ENCODE measurements at regions not wholly inside any gene's neighbourhood (a gene's known extent, or its start where the extent isn't known, plus 50 kb on each side); places are given as distances from the start of the nearest gene placed in this dataset.

- no peak for DNase-seq
- no peaks in the 10 kb centered on the region for H3K9me3 Mint-ChIP-seq
- H3K36me3 Mint-ChIP-seq (ENCODE audit: low read depth): peaks cover 4% of the 10 kb centered on the region; the same call in 1 of the 2 replicates
- no peak overlapping the region for H3K4me3 Mint-ChIP-seq
- TF ChIP-seq, protein P1, sequence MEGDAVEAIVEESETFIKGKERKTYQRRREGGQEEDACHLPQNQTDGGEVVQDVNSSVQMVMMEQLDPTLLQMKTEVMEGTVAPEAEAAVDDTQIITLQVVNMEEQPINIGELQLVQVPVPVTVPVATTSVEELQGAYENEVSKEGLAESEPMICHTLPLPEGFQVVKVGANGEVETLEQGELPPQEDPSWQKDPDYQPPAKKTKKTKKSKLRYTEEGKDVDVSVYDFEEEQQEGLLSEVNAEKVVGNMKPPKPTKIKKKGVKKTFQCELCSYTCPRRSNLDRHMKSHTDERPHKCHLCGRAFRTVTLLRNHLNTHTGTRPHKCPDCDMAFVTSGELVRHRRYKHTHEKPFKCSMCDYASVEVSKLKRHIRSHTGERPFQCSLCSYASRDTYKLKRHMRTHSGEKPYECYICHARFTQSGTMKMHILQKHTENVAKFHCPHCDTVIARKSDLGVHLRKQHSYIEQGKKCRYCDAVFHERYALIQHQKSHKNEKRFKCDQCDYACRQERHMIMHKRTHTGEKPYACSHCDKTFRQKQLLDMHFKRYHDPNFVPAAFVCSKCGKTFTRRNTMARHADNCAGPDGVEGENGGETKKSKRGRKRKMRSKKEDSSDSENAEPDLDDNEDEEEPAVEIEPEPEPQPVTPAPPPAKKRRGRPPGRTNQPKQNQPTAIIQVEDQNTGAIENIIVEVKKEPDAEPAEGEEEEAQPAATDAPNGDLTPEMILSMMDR (IDR thresholded peaks at IDR 0.05): no peak
- H3K27me3 Mint-ChIP-seq (ENCODE audit: insufficient read depth): no peaks in the 10 kb centered on the region; the same call in 1 of the 2 replicates
- H3K27ac Mint-ChIP-seq: no peak overlapping the region
- peaks cover 54% of the 10 kb centered on the region for H3K4me1 Mint-ChIP-seq (ENCODE audit: low read depth)
Measured at GRCh38 chr5:103404483-103404882, 145.9 kb downstream of the MACIR start.

GRCh38 chr5:103402851-103403250, 144.3 kb downstream of the MACIR start:
- TF ChIP-seq, protein P1 (IDR thresholded peaks at IDR 0.05): no peak
- no peak for DNase-seq
- Mint-ChIP-seq H3K27ac (no peak overlapping the region), H3K4me1 (ENCODE audit: low read depth) (peaks cover 54% of the 10 kb centered on the region), H3K9me3 (no peaks in the 10 kb centered on the region), H3K4me3 (no peak overlapping the region), H3K27me3 (ENCODE audit: insufficient read depth) (no peaks in the 10 kb centered on the region; the same call in 1 of the 2 replicates), H3K36me3 (ENCODE audit: low read depth) (peaks cover 4% of the 10 kb centered on the region; the same call in 1 of the 2 replicates)

DNA sequence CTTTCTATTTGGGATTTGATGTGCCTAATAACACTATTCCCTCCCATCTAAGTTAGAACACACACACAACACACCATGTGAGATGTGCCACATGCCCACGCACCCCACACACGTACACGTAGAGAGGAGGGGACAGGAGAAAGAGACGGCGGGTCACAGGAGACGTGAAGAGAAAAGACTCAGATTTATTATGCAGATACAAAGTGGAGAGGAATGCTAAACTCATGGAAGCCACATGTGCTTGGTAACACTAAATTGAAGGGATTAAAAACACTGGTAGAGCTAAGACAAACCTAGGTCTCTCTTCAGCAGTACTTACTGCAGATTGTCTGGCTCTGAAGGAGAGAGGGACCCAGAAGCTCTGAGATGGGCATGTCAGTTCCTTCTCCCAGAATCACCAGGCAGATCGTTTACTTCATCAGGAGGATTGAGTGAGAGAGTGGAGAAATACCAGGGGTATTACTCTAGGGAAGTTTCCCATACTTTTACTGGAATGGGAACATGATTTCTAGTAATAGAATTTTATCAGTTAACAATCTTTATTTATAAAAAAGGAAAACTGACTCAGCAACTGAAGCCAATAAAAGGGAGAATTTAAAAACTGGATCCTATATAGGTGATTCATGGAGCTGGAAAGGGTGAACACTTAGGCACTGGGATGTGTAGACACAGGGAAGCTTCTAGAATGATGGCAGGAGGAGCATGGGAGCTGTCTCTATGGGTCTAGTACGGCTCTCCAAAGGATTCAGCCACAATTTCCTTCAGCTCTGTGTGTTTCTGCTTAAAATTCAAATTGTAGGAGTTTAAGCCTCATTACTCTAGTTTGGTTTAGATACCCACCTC, 139.4 kb downstream of the MACIR start:
- H3K4me1 Mint-ChIP-seq (ENCODE audit: low read depth): peaks cover 73% of the 10 kb centered on the region
- peak overlapping the region; percentile 86 for H3K4me3 Mint-ChIP-seq
- no peaks in the 10 kb centered on the region for H3K9me3 Mint-ChIP-seq
- H3K27ac Mint-ChIP-seq: peak overlapping the region; percentile 99
- no peaks in the 10 kb centered on the region; the same call in 1 of the 2 replicates for H3K27me3 Mint-ChIP-seq (ENCODE audit: insufficient read depth)
- DNase-seq: peak; percentile 83
- peaks cover 11% of the 10 kb centered on the region for H3K36me3 Mint-ChIP-seq (ENCODE audit: low read depth)
- TF ChIP-seq, protein P1 (IDR thresholded peaks at IDR 0.05): no peak

DNA sequence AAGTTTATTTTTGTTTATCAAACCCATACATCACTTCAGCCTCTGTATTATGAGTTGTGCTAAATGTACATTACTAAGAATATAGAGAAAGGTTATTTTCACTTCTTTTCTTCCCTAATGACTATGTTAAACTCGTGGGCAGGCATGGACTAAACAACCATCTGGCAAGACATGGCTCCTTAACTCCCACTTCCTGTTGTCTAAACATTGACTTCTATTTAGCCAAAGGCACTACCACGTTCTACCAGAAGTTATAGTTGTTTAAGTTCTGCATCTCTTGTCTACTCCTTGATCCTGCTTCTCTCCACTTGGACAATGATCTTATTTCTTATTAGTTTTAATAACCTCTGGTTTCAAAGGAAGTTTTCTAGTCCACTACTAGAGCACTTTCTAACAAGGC, 136.1 kb downstream of the MACIR start:
- no peaks in the 10 kb centered on the region for H3K27me3 Mint-ChIP-seq (ENCODE audit: insufficient read depth)
- H3K36me3 Mint-ChIP-seq (ENCODE audit: low read depth): peaks cover 7% of the 10 kb centered on the region
- TF ChIP-seq, protein P1 (IDR thresholded peaks at IDR 0.05): no peak
- H3K27ac Mint-ChIP-seq: peak overlapping the region; percentile 80
- H3K4me3 Mint-ChIP-seq: peak overlapping the region; percentile 7; the same call in 1 of the 2 replicates
- DNase-seq: peak; percentile 7
- no peaks in the 10 kb centered on the region for H3K9me3 Mint-ChIP-seq
- H3K4me1 Mint-ChIP-seq (ENCODE audit: low read depth): peaks cover 78% of the 10 kb centered on the region

DNA sequence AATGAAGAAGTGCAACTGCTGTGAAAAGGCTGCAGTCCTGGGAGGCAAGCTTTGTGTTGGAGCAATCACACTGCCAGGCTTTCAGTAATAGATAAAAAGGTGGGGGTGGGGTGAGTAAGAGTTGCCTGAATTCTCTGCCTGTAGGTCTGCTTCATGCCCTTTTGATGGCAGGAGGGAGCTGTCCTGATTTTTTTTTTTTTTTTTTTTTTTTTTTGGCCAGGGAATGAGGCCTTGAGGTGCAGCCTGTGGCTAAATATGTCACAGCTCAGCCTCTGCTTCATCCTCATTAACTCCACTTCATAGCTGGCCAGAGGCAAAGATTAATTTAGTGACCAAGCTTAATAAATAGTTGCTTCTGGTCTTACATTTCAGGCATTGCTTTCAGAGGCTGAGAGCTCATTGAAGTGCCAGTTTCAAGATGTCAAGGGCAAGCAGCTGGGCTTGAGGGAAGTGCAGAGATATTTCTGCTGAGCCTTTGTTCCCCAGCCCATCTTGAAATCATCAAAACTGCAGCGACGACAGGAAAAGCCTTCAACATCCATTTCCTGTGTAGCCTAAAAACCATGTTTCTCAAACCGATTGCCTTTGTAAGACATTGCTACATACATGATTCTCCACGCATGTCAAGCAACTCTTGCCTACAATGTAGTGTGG, 134.7 kb downstream of the MACIR start:
- H3K36me3 Mint-ChIP-seq (ENCODE audit: low read depth): peaks cover 7% of the 10 kb centered on the region
- peak; percentile 45 for DNase-seq
- H3K4me1 Mint-ChIP-seq (ENCODE audit: low read depth): peaks cover 74% of the 10 kb centered on the region
- H3K4me3 Mint-ChIP-seq: no peak overlapping the region
- H3K27me3 Mint-ChIP-seq (ENCODE audit: insufficient read depth): no peaks in the 10 kb centered on the region
- H3K27ac Mint-ChIP-seq: peak overlapping the region; percentile 80
- no peaks in the 10 kb centered on the region for H3K9me3 Mint-ChIP-seq
- TF ChIP-seq, protein P1 (IDR thresholded peaks at IDR 0.05): peak; percentile 70
